DMS114 treated with DMSO at 0.1 percent for 48 hours (cell line): ENCODE measurements at regions not wholly inside any gene's neighbourhood (a gene's known extent, or its start where the extent isn't known, plus 50 kb on each side); places are given as distances from the start of the nearest gene placed in this dataset.
"Not testable (repeated sequence)": the region's sequence is repeated elsewhere in the genome, so short reads cannot be mapped to it uniquely, and the experiment has no call there.

Experiments
- DNase-seq: peaks from one replicate; lab custom pipeline; 2025; ENCODE audit not compliant: unreplicated experiment; lab: John Stamatoyannopoulos, UW

DNA sequence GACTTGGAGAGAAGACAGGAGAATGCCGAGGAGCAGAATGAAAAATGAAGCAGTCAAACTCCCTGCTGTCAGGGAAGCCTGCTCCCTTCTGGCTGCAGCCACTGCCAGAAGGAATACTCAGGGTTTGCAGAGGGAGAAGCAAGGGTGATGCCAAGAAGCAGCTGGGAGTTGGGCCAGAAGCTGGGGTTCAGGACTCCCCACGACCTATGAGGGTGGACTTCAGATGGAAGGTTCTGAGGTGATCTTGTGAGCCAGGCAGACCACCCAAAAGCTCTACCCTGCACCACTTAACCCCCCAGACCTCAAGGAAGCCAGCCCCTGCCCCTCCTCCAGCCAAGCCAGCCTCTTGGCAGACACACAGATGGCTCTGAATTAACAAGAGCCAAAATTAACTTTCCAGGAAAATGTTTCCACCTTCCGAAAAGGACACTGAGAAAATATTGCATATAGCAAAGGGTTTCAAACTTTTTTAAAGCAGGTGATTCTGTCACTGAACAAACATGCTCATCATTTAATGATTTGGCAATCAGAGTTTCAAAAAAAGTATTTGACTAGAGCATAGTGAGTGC is 126.0 kb upstream of the ERCC4 start:
- no peak for DNase-seq

GRCh38 chr16:13795131-13795530 is 124.8 kb upstream of the ERCC4 start:
- DNase-seq: no peak

DNA sequence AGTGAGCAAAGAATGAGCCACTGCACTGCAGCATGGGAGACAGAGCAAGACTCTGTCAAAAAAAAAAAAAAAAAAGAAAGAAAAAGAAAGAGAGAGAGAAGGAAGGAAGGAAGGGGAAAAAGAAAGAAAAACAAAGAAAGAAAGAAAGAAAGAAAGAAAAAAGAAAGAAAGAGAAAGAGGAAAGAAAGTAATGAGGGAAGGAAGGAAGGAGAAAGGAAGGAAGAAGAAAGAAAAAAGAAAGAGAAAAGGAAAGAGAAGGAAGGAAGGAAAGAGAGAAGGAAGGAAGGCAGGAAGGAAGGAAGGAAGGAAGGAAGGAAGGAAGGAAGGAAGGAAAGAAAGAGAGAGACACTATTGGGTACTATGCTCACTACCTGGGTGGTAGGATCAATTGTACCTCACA is 122.2 kb upstream of the ERCC4 start:
- no peak for DNase-seq

DNA sequence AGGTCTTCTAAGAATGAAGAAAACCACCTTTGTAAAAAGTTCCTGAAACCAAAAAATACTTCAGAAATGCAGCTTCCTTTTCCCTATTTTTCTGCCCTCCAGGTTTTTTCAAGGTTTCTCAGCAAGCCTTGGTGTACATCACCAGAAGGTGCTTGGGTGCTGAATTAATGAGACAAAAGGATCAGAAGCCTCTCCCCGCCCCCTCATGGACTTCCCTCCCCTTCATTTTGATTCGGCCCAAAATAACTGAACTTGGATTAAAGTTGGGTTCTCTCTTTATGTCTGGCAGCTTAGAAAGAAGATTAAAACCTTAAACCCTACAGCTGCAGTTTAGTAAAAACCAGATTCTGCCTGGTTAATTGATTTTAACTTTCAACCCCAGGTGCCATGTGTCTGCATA is 121.7 kb upstream of the ERCC4 start:
- no peak for DNase-seq

DNA sequence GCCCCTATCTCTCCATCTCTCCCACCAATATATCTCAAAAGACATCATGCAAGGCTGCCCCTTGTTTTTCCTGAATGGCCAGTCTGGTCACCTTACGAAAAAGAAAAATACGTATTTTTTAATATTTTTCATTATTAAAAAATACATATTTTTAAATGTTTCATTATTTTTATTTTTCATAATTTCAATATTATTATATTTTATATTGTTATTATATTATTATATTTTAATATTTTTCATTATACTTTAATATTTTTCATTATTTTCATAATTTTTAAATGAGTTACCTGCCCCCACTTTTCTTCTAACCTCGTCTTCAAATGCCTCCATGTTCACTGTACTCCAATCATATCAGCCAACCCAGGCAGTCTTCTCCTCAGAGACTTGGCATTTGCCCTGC is 116.0 kb upstream of the ERCC4 start:
- no peak for DNase-seq

DNA sequence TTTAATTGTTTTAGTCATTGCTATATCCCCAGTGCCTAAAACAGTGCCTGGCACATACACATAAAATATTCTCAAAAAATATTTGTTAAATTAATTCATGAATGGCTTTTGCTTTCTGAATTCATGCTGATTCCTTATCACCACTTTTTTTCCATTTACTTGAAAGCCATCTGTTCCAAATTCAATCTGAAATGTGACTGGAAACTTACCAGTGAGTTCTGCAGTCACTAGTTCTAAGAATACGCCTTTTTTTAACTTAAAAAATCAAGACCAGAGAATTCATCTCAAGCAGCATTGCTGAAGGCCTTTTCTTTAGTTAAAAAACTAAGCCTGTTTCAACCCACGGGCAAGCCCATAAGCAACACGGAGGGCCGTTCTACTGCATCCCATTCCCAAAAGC is 114.0 kb upstream of the ERCC4 start:
- DNase-seq: no peak

- DNase-seq: no peak
These were observed 113.3 kb upstream of the ERCC4 start for GRCh38 chr16:13806671-13807070.

- DNase-seq: no peak
These were observed 111.9 kb upstream of the ERCC4 start for GRCh38 chr16:13808102-13808501.

GRCh38 chr16:13809765-13810164 is 110.2 kb upstream of the ERCC4 start:
- no peak for DNase-seq

- DNase-seq: no peak
These were observed 108.1 kb upstream of the ERCC4 start for GRCh38 chr16:13811834-13812233.

DNA sequence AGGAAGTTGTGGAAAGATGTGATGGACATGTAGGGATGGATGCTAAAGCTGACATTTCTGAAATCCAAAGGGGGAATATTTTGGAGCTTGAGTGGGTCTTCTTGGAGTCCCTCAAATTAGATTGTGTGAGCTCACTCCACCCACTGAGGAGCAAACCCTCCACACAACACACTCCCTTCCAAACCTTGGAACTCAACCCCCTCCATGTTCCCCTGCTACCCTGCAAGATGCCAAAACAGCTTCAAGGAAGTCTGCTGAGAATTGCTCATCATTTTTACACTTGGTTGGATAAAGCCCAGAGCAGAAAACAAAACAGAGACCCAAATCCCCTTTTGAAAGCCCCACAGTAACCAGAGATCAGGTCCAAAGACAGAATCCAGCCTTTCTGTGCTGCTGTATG is 103.3 kb upstream of the ERCC4 start:
- no peak for DNase-seq

DNA sequence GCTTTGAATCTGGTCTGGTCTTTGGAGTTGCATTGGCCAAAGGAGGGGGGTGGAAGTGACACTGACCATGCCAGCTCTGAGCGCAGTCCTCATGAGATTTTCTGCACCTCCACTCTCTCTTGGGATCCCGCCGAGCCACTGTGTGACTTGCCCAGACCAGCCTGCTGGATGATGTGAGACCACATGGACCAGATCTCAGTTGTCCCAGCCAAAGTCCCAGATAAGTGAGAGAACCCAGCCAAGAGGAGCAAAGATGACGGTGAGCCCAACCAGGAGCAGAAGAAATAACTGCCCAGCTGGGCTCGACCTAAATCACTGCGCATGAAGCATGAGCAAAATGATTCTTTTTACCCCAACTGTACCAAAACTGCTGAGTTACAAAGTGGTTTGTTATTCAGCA is 96.5 kb upstream of the ERCC4 start:
- no peak for DNase-seq

- DNase-seq: no peak
These were observed 90.2 kb upstream of the ERCC4 start for GRCh38 chr16:13829697-13830299.

DNA sequence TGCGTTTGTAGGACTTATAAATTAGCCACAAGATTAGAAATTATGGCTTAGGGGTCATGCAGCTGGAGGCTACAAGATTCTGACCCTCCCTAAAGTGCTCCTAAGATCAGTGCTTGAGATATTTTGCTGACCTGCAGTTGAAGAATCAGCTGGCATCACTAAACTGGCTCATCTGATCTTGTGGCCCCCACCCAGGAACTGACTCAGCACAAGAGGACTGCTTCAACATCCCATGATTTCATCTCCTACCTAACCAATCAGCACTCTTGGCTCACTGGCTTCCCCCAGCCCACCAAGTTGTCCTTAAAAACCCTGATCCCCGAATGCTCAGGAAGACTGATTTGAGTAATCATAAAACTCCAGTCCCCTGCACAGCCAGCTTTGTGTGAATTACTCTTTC is 86.4 kb upstream of the ERCC4 start:
- no peak for DNase-seq

- DNase-seq: no peak
These were observed 84.6 kb upstream of the ERCC4 start for GRCh38 chr16:13835387-13835786.

GRCh38 chr16:13835935-13836730 is 83.8 kb upstream of the ERCC4 start:
- DNase-seq: no peak

GRCh38 chr16:13838401-13839190 is 81.4 kb upstream of the ERCC4 start:
- no peak for DNase-seq

DNA sequence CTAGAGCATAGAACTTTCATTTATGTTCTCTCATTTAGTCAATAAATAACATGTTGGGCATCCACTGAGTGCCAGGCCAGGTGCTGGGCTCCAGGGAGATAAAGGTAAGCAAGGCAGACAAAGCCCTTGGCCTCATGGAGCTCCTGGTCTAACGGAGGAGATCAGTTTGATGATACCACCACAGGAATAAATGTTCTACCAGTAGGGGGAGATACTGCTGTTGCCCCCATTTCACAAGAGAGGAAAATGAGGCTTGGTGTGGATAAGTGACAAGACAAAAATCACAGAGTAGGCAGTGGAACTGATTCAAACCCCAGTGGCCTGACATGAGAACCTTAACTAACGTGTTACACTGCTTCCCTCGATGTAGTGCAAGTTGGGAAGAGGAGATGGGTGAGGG is 80.4 kb upstream of the ERCC4 start:
- DNase-seq: no peak

DNA sequence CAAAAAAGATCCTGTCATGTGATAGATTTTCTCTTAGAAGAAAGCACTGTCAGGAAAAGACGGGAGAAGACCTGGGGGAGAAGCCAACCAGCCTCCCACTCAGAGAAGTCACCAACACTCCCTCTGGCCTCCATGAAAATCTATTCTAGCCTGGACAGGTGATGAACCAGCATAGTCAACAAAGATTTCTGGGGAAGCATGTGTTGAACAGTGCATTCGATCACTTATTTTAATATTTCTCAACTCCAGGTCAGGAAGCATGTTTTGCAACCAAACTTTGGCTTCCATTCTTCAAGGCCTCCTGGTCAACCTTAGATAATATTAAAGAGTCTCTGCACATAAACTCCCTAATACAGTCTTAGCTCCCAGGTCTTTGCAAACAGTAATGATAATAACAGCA is 74.7 kb upstream of the ERCC4 start:
- DNase-seq: no peak

GRCh38 chr16:13848795-13849194 is 71.2 kb upstream of the ERCC4 start:
- DNase-seq: no peak

- DNase-seq: not testable (repeated sequence)
These were observed 69.8 kb upstream of the ERCC4 start for GRCh38 chr16:13850173-13850572.

- DNase-seq: no peak
These were observed 67.1 kb upstream of the ERCC4 start for GRCh38 chr16:13852827-13853226.
